CD4-positive, alpha-beta T cell treated with Interleukin-4 for 1 hour (primary cell): ENCODE measurements at regions not wholly inside any gene's neighbourhood (a gene's known extent, or its start where the extent isn't known, plus 50 kb on each side); places are given as distances from the start of the nearest gene placed in this dataset.

Source experiments
- DNase-seq, 2 donors: peaks; one replicate each; pipeline ENCODE4 v3.0.0-alpha.2; 2020 to 2022

- no peak for DNase-seq
Observed at GRCh38 chr4:133095591-133095990, 53.5 kb upstream of the PCDH10 start.

GRCh38 chr4:133096972-133097371, 52.1 kb upstream of the PCDH10 start:
- no peak for DNase-seq
